ENCODE measurements at regions not wholly inside any gene's neighbourhood (a gene's known extent, or its start where the extent isn't known, plus 50 kb on each side); places are given as distances from the start of the nearest gene placed in this dataset.

DNA sequence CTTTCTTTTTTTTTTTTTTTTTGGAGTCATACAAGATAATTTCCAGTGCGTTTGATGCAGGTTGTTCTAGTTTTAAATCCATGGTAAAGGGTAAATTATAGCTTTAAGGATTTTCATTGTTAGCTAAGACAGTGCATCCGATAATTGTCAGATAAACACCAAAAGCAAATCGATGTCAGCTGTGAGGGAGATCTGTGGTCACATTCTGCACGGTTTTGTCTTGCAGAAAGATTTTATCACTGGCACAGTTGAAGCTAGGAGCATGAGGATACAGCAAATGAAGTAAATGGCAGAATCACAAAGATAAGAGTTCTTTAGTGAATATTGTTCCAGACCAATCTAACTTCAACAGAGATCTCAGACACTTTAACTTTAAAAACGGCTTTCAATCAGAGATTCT is 648.8 kb upstream of the COBL start:
- TF ChIP-seq TCF12 (IDR thresholded peaks at IDR 0.05; ENCODE audit: low read depth), result no peak
- TF ChIP-seq, protein P1, sequence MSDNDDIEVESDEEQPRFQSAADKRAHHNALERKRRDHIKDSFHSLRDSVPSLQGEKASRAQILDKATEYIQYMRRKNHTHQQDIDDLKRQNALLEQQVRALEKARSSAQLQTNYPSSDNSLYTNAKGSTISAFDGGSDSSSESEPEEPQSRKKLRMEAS (IDR thresholded peaks at IDR 0.05), result no peak
- TF ChIP-seq, protein P2, sequence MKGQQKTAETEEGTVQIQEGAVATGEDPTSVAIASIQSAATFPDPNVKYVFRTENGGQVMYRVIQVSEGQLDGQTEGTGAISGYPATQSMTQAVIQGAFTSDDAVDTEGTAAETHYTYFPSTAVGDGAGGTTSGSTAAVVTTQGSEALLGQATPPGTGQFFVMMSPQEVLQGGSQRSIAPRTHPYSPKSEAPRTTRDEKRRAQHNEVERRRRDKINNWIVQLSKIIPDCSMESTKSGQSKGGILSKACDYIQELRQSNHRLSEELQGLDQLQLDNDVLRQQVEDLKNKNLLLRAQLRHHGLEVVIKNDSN (IDR thresholded peaks at IDR 0.05), result no peak
- no peak for TF ChIP-seq YY1 (IDR thresholded peaks at IDR 0.05; ENCODE audit: low read depth)
- TF ChIP-seq NFIC (IDR thresholded peaks at IDR 0.05), result no peak
- TF ChIP-seq EP300 (IDR thresholded peaks at IDR 0.05; ENCODE audit: borderline replicate concordance), result no peak
- TF ChIP-seq RAD21 (IDR thresholded peaks at IDR 0.05; ENCODE audit: low read depth), result no peak
- no peak for TF ChIP-seq ZBTB7A (IDR thresholded peaks at IDR 0.05; ENCODE audit: low read depth)
- no peak for TF ChIP-seq FOXM1 (IDR thresholded peaks at IDR 0.05; ENCODE audit: borderline replicate concordance, low read depth)
- TF ChIP-seq CREB1 (IDR thresholded peaks at IDR 0.05; ENCODE audit: low read depth), result no peak
- no peak for TF ChIP-seq TEAD4 (IDR thresholded peaks at IDR 0.05)
- TF ChIP-seq, protein P3, sequence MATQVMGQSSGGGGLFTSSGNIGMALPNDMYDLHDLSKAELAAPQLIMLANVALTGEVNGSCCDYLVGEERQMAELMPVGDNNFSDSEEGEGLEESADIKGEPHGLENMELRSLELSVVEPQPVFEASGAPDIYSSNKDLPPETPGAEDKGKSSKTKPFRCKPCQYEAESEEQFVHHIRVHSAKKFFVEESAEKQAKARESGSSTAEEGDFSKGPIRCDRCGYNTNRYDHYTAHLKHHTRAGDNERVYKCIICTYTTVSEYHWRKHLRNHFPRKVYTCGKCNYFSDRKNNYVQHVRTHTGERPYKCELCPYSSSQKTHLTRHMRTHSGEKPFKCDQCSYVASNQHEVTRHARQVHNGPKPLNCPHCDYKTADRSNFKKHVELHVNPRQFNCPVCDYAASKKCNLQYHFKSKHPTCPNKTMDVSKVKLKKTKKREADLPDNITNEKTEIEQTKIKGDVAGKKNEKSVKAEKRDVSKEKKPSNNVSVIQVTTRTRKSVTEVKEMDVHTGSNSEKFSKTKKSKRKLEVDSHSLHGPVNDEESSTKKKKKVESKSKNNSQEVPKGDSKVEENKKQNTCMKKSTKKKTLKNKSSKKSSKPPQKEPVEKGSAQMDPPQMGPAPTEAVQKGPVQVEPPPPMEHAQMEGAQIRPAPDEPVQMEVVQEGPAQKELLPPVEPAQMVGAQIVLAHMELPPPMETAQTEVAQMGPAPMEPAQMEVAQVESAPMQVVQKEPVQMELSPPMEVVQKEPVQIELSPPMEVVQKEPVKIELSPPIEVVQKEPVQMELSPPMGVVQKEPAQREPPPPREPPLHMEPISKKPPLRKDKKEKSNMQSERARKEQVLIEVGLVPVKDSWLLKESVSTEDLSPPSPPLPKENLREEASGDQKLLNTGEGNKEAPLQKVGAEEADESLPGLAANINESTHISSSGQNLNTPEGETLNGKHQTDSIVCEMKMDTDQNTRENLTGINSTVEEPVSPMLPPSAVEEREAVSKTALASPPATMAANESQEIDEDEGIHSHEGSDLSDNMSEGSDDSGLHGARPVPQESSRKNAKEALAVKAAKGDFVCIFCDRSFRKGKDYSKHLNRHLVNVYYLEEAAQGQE (IDR thresholded peaks at IDR 0.05; ENCODE audit: low read depth), result no peak
- no peak for TF ChIP-seq EGR1 (IDR thresholded peaks at IDR 0.05)

DNA sequence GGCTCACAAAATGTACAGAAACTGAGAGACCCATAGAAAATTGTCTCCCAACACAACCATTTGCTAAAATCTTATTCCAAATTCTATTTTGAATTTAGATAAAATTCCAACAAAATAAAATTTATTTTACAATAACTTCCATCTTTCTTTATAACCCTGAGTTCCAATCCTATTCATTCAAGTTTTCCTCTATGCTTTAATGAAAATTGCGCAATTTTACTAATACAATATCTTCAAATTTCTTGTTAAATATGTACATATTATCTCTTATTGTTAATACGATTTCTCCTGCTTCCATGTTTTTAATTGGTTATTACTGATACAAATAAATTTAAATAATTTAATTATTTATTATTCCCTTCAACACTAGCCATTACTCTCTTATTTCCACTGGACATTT is 645.2 kb upstream of the COBL start:
- TF ChIP-seq YY1 (IDR thresholded peaks at IDR 0.05; ENCODE audit: low read depth) (no peak), FOXM1 (IDR thresholded peaks at IDR 0.05; ENCODE audit: borderline replicate concordance, low read depth) (no peak), EGR1 (IDR thresholded peaks at IDR 0.05) (no peak), ZBTB7A (IDR thresholded peaks at IDR 0.05; ENCODE audit: low read depth) (no peak), RAD21 (IDR thresholded peaks at IDR 0.05; ENCODE audit: low read depth) (no peak), TCF12 (IDR thresholded peaks at IDR 0.05; ENCODE audit: low read depth) (no peak)
- TF ChIP-seq, protein P3 (IDR thresholded peaks at IDR 0.05; ENCODE audit: low read depth), result no peak

DNA sequence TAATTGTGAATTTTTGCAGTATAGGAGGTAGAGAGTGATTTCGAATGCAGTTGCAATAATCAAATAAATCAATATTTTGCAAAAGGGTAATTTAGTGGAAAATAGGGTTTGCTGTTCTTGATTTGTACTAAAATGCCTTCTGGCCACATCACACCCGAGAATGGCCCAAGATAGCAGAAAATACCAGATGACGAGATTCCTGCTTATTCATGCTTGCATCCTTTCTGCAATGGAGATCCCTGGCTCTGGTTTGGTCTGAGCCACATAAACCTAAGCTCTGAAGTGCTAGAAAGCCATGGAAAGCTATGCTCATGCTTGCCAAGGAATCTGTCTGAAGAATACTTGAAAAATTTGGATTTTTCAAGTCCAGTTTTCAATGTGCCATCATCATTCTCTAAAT is 634.2 kb upstream of the COBL start:
- TF ChIP-seq ZBTB7A (IDR thresholded peaks at IDR 0.05; ENCODE audit: low read depth), result no peak
- no peak for TF ChIP-seq TEAD4 (IDR thresholded peaks at IDR 0.05)
- no peak for TF ChIP-seq CEBPB (IDR thresholded peaks at IDR 0.05)

DNA sequence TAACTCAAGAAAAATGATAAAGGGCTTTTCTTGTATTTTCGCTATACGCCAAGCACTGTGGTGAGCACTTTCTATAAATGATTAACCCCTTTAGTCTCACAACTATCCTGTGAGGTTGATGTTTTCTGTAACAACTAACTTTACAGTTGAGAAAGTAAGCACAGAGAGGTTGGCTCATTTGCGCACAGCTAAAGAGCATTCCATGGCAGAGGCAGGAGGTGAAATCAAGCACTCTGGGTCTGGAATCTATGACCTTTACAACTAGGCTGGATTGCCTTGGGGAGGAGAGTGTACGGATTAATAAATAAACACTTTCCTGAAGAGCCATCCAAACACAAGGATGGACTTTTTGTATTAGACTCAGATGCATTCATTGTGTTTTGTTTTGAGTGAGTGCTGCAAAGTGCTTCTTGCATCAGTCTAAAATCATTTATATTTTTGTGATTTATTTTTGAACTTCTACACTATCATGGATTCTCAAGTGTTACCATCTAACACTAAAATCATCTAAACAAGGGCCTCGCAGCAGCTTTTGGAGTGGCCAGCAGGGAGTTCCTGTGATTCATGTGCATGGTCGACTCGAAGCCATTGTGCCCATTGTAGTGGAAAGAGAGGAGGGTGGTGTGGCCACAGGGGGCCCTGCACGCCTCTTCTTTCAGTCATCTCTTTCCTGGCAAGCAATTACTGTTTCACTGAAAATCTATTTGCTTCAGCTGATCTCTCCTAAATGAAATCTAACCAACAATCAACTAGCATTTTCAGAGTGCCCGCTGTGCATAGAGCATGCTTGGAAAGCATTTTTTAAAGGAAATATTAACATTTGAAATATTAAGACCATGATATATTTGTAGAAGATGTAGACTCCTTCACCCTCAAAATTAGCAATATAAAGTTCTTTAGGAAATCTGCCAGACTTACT is 633.4 kb upstream of the COBL start:
- TF ChIP-seq FOXM1 (IDR thresholded peaks at IDR 0.05; ENCODE audit: borderline replicate concordance, low read depth) (no peak), TEAD4 (IDR thresholded peaks at IDR 0.05) (no peak), CEBPB (IDR thresholded peaks at IDR 0.05) (no peak)

DNA sequence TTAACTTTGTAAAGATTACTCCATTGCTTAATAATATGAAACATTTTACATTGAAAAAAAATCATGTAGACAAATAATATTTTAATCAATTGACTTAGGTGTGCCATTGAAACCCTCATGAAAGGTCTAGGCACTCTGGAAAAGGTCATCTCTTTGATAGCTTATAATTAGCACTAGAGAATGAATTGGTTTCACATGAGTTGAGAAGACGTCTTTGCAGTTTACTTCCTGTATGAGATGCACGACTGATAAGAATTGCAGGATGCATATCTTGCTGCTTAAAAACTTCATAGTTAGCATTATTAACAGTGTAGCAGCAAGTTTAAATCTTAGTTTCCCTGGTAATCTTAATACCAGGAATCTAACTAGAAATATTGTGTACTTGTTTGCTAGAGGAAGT is 614.2 kb upstream of the COBL start:
- TF ChIP-seq TCF12 (IDR thresholded peaks at IDR 0.05; ENCODE audit: low read depth) (no peak), FOXM1 (IDR thresholded peaks at IDR 0.05; ENCODE audit: borderline replicate concordance, low read depth) (no peak), YY1 (IDR thresholded peaks at IDR 0.05; ENCODE audit: low read depth) (no peak), CREB1 (IDR thresholded peaks at IDR 0.05; ENCODE audit: low read depth) (no peak), ZBTB7A (IDR thresholded peaks at IDR 0.05; ENCODE audit: low read depth) (no peak), RAD21 (IDR thresholded peaks at IDR 0.05; ENCODE audit: low read depth) (no peak), EP300 (IDR thresholded peaks at IDR 0.05; ENCODE audit: borderline replicate concordance) (no peak), EGR1 (IDR thresholded peaks at IDR 0.05) (no peak), CEBPB (IDR thresholded peaks at IDR 0.05) (no peak), TEAD4 (IDR thresholded peaks at IDR 0.05) (no peak), TAF1 (IDR thresholded peaks at IDR 0.05; ENCODE audit: low read depth) (no peak), NFIC (IDR thresholded peaks at IDR 0.05) (no peak)
- TF ChIP-seq, protein P3 (IDR thresholded peaks at IDR 0.05; ENCODE audit: low read depth), result no peak
- TF ChIP-seq, protein P1 (IDR thresholded peaks at IDR 0.05), result no peak
- TF ChIP-seq, protein P2 (IDR thresholded peaks at IDR 0.05), result no peak

All from Ishikawa (cell line).